Activated T-cell treated with anti-CD3 and anti-CD28 coated beads, Interleukin-2, amount 50 U/mL, for 4 hours (primary cell): ENCODE measurements at regions not wholly inside any gene's neighbourhood (a gene's known extent, or its start where the extent isn't known, plus 50 kb on each side); places are given as distances from the start of the nearest gene placed in this dataset.
A peak's percentile ranks its signal among the peaks of the same experiment; 100 is the strongest.

Experiments used
- ATAC-seq, 2 donors: fragments of 200-7000 bp; cut with Tn5 transposase; one replicate each; pipeline ENCODE4 v1.10.0; 2021
- DNase-seq: peaks from one replicate; pipeline ENCODE4 v3.0.0-alpha.2; 2020
- H3K27me3 Mint-ChIP-seq: one replicate; pipeline ENCODE4 v1.8.0; 2021; ENCODE audit warnings: low read depth, mixed read lengths
- H3K36me3 Mint-ChIP-seq: one replicate; pipeline ENCODE4 v1.8.0; 2022; ENCODE audit warnings: mixed read lengths; ENCODE audit not compliant: insufficient read depth
- H3K4me1 Mint-ChIP-seq: one replicate; pipeline ENCODE4 v1.8.0; 2021; ENCODE audit warnings: low read depth, mixed read lengths
- H3K4me3 Mint-ChIP-seq: one replicate; pipeline ENCODE4 v1.8.0; 2021; ENCODE audit warnings: mild to moderate bottlenecking, moderate library complexity, mixed read lengths
- H3K9me3 Mint-ChIP-seq: one replicate; pipeline ENCODE4 v1.8.0; 2021; ENCODE audit warnings: mixed read lengths

DNA sequence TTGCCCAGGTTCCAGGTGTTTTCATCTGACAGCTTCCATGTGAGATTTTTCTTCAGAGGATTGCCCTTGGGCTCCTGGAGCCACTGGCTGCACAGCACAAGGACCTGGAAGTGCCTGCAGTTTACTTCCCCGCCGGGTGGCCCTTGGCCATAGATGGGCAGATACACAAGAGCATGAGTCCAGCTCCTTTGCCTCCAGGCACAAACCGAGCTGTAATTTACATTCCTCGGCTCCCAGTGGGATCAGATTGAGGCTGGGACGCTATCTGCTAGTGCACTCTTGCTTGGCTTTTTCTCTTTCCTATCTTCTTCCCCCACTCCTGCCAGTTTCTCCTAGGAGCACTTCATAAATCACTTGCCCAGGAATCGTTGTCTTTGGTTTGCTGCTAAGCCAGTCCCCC lies 85.4 kb upstream of the RALY start:
- no peaks in the 10 kb centered on the region for H3K9me3 Mint-ChIP-seq
- no peaks in the 10 kb centered on the region for H3K36me3 Mint-ChIP-seq
- H3K27me3 Mint-ChIP-seq, result peaks cover 14% of the 10 kb centered on the region
- ATAC-seq (no peak), DNase-seq (no peak)
- no peaks in the 10 kb centered on the region for H3K4me1 Mint-ChIP-seq
- no peak overlapping the region for H3K4me3 Mint-ChIP-seq

DNA sequence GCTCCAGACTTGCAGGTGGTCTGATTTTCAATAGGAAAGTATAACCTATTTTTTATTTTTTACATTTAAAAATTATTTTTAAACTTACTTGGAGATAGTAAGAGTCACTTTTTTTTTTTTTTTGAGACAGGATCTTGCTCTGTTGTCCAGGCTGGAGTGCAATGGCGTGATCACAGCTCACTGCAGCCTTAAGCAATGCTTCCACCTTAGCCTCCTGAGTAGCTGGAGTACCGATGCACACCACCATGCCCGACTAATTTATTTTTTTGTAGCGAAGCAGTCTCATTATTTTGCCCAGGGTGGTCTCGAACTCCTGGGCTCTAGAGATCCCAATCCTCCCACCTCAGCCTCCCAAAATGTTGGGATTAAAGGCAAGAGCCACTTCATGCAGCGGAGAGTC lies 84.8 kb upstream of the RALY start:
- no peaks in the 10 kb centered on the region for H3K9me3 Mint-ChIP-seq
- H3K36me3 Mint-ChIP-seq, result no peaks in the 10 kb centered on the region
- no peaks in the 10 kb centered on the region for H3K4me1 Mint-ChIP-seq
- DNase-seq, result no peak
- peaks cover 14% of the 10 kb centered on the region for H3K27me3 Mint-ChIP-seq
- no peak for ATAC-seq
- no peak overlapping the region for H3K4me3 Mint-ChIP-seq

DNA sequence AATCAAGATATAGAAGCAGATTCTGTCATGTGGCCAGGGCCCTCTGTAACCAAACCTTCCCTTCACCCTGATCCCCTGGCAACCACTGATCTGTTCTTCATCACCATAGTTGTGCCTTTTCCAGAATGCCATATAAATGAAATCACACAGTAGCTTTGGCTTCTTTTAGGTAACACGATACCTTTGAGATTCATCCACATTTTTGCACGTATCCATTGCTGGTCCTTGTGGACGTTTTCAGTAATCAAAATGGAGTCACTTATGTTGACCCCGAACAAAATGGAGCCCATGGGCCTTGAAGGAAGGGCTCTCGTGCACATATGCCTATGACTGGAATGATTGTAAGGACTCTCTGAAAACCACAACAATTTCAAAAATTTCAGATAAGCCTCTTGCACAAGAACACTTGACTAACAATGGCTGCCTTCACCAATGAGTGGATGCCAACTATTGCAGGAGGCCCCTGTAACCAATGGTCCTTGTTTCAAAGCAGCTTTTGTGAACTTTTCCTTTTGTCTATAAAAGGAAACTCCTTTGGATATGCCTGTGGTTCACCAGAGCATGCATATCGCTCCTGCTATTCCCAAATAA lies 84.3 kb upstream of the RALY start:
- Mint-ChIP-seq H3K9me3 (no peaks in the 10 kb centered on the region), H3K4me3 (no peak overlapping the region), H3K27me3 (peaks cover 14% of the 10 kb centered on the region), H3K36me3 (no peaks in the 10 kb centered on the region), H3K4me1 (no peaks in the 10 kb centered on the region)
- ATAC-seq (no peak), DNase-seq (no peak)

DNA sequence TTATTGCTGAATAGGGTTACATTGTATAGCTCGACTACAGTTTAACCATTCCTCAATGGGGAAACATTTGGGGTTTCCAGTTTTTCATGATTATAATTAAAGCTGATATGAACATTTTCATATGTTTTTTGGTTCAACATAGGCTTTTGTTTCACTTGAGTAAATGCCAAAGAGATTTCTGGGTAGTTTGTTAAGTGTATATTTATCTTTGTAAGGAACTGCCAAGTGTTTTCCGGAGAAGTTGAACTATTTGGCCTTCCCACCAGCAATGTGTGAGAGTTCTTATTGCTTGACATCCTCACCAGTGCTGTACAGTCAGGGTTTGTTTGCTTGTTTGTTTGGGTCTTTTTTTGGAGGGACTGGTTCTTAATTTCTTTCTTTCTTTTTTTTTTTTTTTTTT lies 83.7 kb upstream of the RALY start:
- H3K36me3 Mint-ChIP-seq, result no peaks in the 10 kb centered on the region
- ATAC-seq (no peak), DNase-seq (no peak)
- no peaks in the 10 kb centered on the region for H3K9me3 Mint-ChIP-seq
- no peak overlapping the region for H3K4me3 Mint-ChIP-seq
- H3K27me3 Mint-ChIP-seq, result peaks cover 14% of the 10 kb centered on the region
- H3K4me1 Mint-ChIP-seq, result peaks cover 4% of the 10 kb centered on the region

DNA sequence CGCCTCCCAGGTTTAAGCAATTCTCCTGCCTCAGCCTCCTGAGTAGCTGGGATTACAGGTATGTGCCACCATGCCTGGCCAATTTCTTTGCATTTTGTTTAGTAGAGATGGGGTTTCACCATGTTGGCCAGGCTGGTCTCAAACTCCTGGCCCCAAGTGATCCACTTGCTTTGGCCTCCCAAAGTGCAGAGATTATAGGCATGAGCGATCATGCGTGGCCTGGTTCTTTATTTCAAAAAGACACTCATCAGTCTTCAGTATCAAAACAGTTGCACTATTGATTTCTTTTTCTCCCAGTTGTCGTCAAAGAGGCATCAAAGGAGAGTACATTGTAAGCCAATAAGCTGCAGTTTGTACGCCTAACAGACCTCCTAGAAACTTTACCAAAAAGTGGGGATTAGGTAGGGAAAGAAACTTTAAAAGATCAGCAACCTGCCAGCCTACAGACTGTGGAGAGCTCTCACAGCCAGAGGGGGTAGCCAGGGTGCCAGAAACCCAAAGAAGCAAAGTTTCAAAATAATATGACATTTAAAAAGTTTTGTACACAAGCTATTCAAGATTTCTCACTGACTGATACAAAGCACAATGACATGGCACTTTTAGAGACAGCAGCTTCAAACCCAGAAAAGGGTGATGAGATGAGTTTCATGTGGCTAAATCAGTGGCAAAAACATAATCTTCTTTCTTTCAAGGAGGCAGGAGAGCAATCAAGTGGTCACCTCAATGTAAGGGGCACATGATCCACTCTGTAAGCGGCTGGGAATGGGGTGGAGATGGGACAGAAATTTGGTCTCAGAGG lies 83.0 kb upstream of the RALY start:
- no peaks in the 10 kb centered on the region for H3K9me3 Mint-ChIP-seq
- H3K36me3 Mint-ChIP-seq, result no peaks in the 10 kb centered on the region
- ATAC-seq, result no peak
- peaks cover 4% of the 10 kb centered on the region for H3K4me1 Mint-ChIP-seq
- no peak overlapping the region for H3K4me3 Mint-ChIP-seq
- no peak for DNase-seq
- H3K27me3 Mint-ChIP-seq, result peaks cover 11% of the 10 kb centered on the region

DNA sequence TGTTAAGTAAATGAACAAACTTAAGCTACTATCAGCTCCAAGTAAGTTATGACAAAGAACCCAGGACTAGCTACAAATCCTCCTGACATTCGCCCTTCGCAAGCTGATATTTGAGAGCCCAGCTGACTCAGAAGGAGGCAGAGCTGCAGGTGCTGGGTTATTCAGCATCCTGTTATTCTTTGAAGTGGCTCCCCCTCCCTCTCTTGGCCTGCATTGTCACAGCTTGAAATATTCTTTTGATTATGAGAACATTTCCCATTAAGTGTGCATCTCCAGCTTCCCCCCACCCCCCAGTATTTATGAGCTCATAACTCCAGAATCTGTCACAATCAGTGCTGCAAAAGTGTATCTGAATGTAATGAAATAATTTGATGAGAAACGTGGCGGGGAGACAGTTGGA lies 78.8 kb upstream of the RALY start:
- peak; percentile 80 to 89 for ATAC-seq
- H3K4me1 Mint-ChIP-seq, result peaks cover 4% of the 10 kb centered on the region
- H3K4me3 Mint-ChIP-seq, result no peak overlapping the region
- DNase-seq, result peak; percentile 33
- H3K27me3 Mint-ChIP-seq, result no peaks in the 10 kb centered on the region
- no peaks in the 10 kb centered on the region for H3K36me3 Mint-ChIP-seq
- H3K9me3 Mint-ChIP-seq, result no peaks in the 10 kb centered on the region

DNA sequence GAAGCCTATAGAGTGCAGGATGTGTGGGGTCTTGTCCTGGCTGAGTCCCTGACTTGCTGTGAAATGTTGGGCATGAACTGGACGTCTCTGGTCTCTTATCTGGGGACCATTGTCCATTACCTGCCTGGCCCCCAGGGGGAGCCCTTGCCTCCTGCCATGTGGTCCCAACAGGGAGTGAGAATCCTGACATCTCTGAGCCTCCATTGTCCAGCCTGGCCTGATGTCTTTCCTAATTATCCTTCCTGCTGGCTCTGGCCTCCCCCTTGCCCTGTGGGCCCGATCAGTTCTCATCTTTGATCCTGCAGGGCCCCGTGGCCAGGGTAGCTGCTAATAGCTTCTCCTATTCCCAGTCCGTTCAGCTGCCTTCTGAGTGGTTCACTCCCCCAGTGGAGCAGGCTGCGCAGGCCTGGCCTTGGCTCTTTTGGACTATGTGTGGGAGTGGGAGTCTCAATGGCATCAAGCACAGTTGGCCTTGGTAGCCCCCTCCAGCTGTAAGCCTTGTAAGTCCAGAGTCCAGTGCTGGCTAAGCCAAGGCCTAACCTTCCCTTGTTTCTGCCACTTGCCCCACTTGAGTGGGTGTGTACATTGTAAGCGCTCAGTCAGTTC lies 77.9 kb upstream of the RALY start:
- Mint-ChIP-seq H3K9me3 (no peaks in the 10 kb centered on the region), H3K36me3 (no peaks in the 10 kb centered on the region), H3K4me1 (peaks cover 4% of the 10 kb centered on the region), H3K4me3 (no peak overlapping the region), H3K27me3 (no peaks in the 10 kb centered on the region)
- ATAC-seq (peak; percentile 57 to 75), DNase-seq (peak; percentile 55)

DNA sequence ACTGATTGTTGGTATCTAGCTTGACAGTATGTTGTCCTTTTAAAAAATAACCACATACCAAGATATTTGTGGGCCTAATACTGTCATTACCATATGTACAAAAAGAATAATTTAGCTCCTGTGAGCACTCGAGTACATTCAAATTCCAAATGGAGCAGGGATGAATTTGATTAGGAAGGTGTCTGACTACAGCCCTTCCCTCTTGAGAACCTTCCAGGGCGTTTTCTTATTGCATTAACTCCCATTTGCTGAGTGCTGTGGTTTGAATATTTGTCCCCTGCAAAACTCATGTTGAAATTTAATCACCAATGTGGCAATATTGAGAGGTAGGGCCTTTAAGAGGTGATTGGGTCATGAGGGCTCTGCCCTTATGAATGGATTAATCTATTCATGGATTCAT lies 76.9 kb upstream of the RALY start:
- H3K4me3 Mint-ChIP-seq, result no peak overlapping the region
- DNase-seq, result no peak
- no peaks in the 10 kb centered on the region for H3K27me3 Mint-ChIP-seq
- H3K9me3 Mint-ChIP-seq, result no peaks in the 10 kb centered on the region
- H3K36me3 Mint-ChIP-seq, result no peaks in the 10 kb centered on the region
- no peak for ATAC-seq
- H3K4me1 Mint-ChIP-seq, result peaks cover 4% of the 10 kb centered on the region

DNA sequence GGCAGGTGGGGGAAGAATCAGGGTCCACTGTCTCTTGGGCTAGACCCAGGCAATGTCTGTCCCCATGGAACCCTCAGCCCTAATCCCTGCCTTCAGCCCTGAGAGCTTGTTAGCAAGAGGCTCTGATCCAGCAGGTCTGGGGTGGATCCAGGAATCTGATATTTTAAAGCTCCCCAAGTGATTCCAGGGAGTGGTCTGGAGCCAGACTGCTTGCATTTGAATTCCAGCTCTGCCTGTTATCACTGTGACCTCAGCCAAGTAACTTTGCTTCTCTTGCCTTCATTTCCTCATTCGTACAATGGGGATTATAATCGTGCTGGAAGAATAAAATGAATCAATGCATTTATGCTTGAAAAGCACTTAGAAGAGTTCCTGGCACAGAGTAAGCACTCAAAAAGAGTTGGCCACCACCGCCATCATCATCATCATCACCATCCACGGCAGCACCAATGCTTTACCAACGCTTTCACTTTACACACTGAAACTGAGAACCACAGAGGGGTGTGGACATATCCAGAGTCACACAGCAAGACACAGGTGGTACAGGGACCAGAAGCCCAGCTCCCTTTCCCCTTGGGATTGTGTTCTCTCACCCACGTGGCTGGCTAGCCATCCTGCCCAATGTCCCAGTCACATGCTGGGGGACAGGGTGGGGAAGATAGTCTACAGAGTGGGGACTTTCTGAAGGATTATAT lies 75.7 kb upstream of the RALY start:
- no peaks in the 10 kb centered on the region for H3K36me3 Mint-ChIP-seq
- no peak for ATAC-seq
- no peaks in the 10 kb centered on the region for H3K27me3 Mint-ChIP-seq
- H3K4me3 Mint-ChIP-seq, result no peak overlapping the region
- no peaks in the 10 kb centered on the region for H3K9me3 Mint-ChIP-seq
- H3K4me1 Mint-ChIP-seq, result peaks cover 4% of the 10 kb centered on the region
- DNase-seq, result no peak

DNA sequence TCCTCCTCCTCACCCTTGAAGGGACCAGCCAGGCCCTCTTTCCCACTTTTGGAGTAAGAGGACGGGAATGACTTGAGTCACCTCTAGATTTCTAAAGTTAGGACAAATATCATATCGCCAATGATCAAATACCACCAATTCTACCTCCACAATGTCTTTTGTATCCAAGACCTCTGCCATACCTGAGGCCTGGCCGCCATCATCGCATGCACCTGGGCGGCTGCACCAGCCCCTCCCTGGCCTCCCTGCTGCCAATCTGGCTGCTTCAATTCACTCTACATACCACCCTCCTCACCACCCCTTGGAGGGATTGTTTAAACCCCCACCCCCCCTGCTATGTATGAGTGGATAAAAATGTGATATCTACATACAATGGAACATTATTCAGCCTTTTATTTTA lies 75.0 kb upstream of the RALY start:
- H3K9me3 Mint-ChIP-seq, result no peaks in the 10 kb centered on the region
- H3K27me3 Mint-ChIP-seq, result peaks cover 2% of the 10 kb centered on the region
- H3K4me3 Mint-ChIP-seq, result no peak overlapping the region
- DNase-seq (no peak), ATAC-seq (no peak)
- peaks cover 4% of the 10 kb centered on the region for H3K4me1 Mint-ChIP-seq
- H3K36me3 Mint-ChIP-seq, result no peaks in the 10 kb centered on the region

DNA sequence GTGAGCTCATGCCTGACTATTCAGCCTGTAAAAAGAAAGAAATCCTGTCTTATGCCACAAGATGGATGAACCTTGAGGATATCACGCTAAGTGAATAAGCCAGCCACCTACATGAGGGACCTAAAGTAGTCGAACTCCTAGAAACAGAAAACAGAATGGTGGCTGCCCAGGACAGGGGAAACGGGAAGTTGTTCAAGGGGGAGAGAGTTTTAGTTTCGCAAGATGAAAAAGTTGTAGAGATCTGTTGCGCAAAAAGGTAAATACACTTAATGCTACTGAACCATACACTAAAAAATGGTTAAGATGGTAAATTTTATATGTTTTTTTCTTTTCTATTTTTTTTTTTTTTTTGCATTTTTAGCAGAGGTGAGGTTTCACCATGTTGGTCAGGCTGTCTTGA lies 74.1 kb upstream of the RALY start:
- Mint-ChIP-seq H3K36me3 (no peaks in the 10 kb centered on the region), H3K4me1 (peaks cover 4% of the 10 kb centered on the region), H3K9me3 (no peaks in the 10 kb centered on the region), H3K27me3 (peaks cover 2% of the 10 kb centered on the region), H3K4me3 (no peak overlapping the region)
- DNase-seq (no peak), ATAC-seq (no peak)

DNA sequence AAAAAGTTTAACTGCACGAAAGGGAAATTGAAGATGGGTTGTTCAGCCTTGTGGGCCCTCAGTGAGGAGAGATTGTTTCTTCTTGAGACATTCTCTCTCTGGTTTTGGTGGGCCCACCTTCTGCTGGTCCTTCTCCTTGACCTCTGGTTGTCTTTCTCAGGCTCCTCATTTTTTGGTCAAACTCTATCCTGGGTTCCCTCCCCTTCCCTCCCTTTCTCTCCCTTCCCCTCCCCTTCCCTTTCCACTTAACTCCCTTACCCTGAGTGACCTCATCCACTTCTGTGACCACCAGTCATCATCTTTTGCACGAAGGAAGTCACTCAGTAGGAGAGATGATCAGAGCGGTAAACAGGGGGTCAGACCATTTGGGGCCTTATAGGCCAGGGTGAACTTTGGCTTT lies 71.5 kb upstream of the RALY start:
- no peaks in the 10 kb centered on the region for H3K9me3 Mint-ChIP-seq
- H3K27me3 Mint-ChIP-seq, result peaks cover 3% of the 10 kb centered on the region
- DNase-seq (no peak), ATAC-seq (no peak)
- H3K36me3 Mint-ChIP-seq, result no peaks in the 10 kb centered on the region
- no peaks in the 10 kb centered on the region for H3K4me1 Mint-ChIP-seq
- no peak overlapping the region for H3K4me3 Mint-ChIP-seq

DNA sequence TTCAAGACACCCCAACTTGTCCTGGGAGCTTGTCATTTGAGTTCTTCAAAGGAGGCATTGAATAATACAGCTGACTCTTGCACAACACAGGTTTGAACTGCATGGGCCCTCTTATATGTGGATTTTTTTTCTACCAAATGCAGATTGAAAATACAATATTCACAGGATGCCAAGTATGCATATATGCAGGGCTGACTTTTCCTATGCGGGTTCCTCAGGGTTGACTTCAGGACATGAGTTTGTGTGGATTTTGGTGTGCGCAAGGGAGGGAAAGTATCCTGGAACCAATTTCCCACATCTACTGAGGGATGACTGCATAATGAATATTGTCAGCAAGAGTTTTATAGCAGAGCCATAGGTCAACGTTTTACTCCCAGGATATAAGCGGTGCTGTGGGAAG lies 70.0 kb upstream of the RALY start:
- no peak for ATAC-seq
- H3K4me3 Mint-ChIP-seq, result no peak overlapping the region
- no peaks in the 10 kb centered on the region for H3K36me3 Mint-ChIP-seq
- no peaks in the 10 kb centered on the region for H3K4me1 Mint-ChIP-seq
- no peak for DNase-seq
- H3K9me3 Mint-ChIP-seq, result no peaks in the 10 kb centered on the region
- peaks cover 5% of the 10 kb centered on the region for H3K27me3 Mint-ChIP-seq

DNA sequence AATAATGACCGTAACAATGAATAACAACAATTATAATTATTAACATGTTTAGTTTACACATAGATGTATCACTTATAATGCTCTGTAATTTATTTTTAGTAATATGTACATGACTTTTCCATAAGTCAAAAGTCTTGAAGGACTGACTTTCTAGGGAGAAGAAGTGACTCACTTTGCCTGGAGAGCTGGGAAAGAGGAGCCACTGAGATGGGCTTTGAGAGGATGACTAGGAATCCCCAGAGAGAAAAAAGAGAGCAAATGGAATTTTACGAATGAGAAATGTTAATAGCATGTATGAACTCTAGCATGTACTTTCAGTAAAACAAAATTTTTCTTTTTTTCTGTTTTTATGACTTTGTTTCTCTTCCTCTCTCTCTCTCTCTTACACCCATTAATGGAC lies 67.8 kb upstream of the RALY start:
- Mint-ChIP-seq H3K9me3 (no peaks in the 10 kb centered on the region), H3K4me1 (no peaks in the 10 kb centered on the region), H3K27me3 (peaks cover 5% of the 10 kb centered on the region), H3K4me3 (no peak overlapping the region), H3K36me3 (no peaks in the 10 kb centered on the region)
- ATAC-seq (no peak), DNase-seq (no peak)

DNA sequence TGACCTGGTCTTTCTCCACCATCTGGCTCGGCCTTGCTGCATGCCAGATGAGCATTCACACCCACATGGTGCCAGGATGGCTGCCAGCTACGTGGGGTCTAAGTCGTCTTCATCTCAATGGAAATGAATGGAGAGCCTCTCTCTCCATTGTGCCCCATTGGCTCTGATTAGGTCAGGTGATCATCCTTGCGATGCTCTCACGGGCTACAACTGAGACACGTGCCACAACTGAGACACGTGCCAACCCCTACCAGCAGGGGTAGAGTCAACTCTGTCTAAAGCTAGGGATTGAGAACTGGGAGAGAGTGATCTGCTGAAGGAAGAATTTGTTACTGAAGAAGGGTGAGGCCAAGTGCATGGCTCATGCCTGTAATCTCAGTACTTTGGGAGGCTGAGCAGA lies 67.3 kb upstream of the RALY start:
- no peak overlapping the region for H3K4me3 Mint-ChIP-seq
- H3K27me3 Mint-ChIP-seq, result peaks cover 5% of the 10 kb centered on the region
- H3K36me3 Mint-ChIP-seq, result no peaks in the 10 kb centered on the region
- DNase-seq (no peak), ATAC-seq (no peak)
- no peaks in the 10 kb centered on the region for H3K4me1 Mint-ChIP-seq
- no peaks in the 10 kb centered on the region for H3K9me3 Mint-ChIP-seq
